HL-60 (cell line): ENCODE measurements at regions not wholly inside any gene's neighbourhood (a gene's known extent, or its start where the extent isn't known, plus 50 kb on each side); places are given as distances from the start of the nearest gene placed in this dataset.

ENCODE experiments used
- CTCF ChIP-seq: IDR thresholded peaks from one replicate; pipeline ENCODE4 v1.5.1; 2011; ENCODE audit warnings: low read length, control low read depth, inconsistent platforms; ENCODE audit not compliant: insufficient read depth
- GABPA ChIP-seq: IDR thresholded peaks from 2 replicates; pipeline ENCODE4 v1.6.1; 2012; ENCODE audit warnings: low read depth
- POLR2AphosphoS5 ChIP-seq: IDR thresholded peaks from 2 replicates; pipeline ENCODE4 v1.6.1; 2012; ENCODE audit warnings: low read depth
- REST ChIP-seq: IDR thresholded peaks from 2 replicates; pipeline ENCODE4 v1.6.1; 2012; ENCODE audit warnings: low read depth; ENCODE audit not compliant: insufficient replicate concordance
- SPI1 ChIP-seq: IDR thresholded peaks from 2 replicates; pipeline ENCODE4 v1.6.1; 2012; ENCODE audit warnings: low read depth, mild to moderate bottlenecking, borderline replicate concordance

GRCh38 chr1:163271535-163271934 is 50.2 kb upstream of the NUF2 start:
- TF ChIP-seq CTCF (no peak), POLR2AphosphoS5 (no peak), REST (no peak), SPI1 (no peak), GABPA (no peak)
